ENCODE measurements at regions not wholly inside any gene's neighbourhood (a gene's known extent, or its start where the extent isn't known, plus 50 kb on each side); places are given as distances from the start of the nearest gene placed in this dataset.

GRCh38 chr3:135452881-135453280 is 512.6 kb upstream of the PPP2R3A start:
- no peaks in the 10 kb centered on the region for H3K4me1 Mint-ChIP-seq (ENCODE audit: low read depth)
- no peaks in the 10 kb centered on the region for H3K9me3 Mint-ChIP-seq (ENCODE audit: insufficient read depth)
- no peak overlapping the region for H3K4me3 Mint-ChIP-seq
- ChIA-PET POLR2A (no interaction called here), CTCF (no interaction called here)
- DNase-seq (no peak), ATAC-seq (no peak)
- no peaks in the 10 kb centered on the region for H3K27me3 Mint-ChIP-seq (ENCODE audit: low read depth)
- no peak overlapping the region for H3K27ac Mint-ChIP-seq
- H3K36me3 Mint-ChIP-seq (ENCODE audit: low read depth), result no peaks in the 10 kb centered on the region

- H3K4me3 Mint-ChIP-seq, result no peak overlapping the region
- no peaks in the 10 kb centered on the region for H3K36me3 Mint-ChIP-seq (ENCODE audit: low read depth)
These were observed 512.2 kb upstream of the PPP2R3A start for GRCh38 chr3:135453326-135453725.

DNA sequence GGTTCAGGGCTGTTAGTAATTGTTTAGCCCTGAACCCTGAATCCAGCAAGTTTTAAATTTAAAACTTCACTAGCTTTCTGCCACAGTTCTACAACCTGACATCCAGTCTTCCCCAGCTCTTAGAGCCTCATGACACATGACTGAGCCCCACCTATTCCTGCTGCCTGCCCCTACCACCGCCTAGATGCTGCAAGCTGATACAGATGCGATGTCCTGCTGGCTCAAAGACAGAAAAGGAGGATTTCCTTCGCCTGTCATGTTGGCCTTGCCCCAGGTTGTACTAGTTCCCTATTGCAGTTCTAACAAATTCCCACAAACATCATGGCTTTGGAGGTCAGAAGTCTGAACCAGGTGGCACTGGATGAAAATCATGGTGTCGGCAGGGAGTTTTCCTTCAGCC is 510.6 kb upstream of the PPP2R3A start:
- DNase-seq, result no peak
- ChIA-PET POLR2A (no interaction called here), CTCF (no interaction called here)
- Mint-ChIP-seq H3K9me3 (ENCODE audit: insufficient read depth) (no peaks in the 10 kb centered on the region), H3K27ac (no peak overlapping the region), H3K4me1 (ENCODE audit: low read depth) (no peaks in the 10 kb centered on the region), H3K4me3 (no peak overlapping the region), H3K36me3 (ENCODE audit: low read depth) (no peaks in the 10 kb centered on the region), H3K27me3 (ENCODE audit: low read depth) (no peaks in the 10 kb centered on the region)
- ATAC-seq, result no peak

More at GRCh38 chr3:135453326-135453725, 512.2 kb upstream of the PPP2R3A start:
- H3K9me3 Mint-ChIP-seq (ENCODE audit: insufficient read depth), result no peaks in the 10 kb centered on the region
- H3K4me1 Mint-ChIP-seq (ENCODE audit: low read depth), result no peaks in the 10 kb centered on the region
- no peaks in the 10 kb centered on the region for H3K27me3 Mint-ChIP-seq (ENCODE audit: low read depth)
- DNase-seq (no peak), ATAC-seq (no peak)
- CTCF ChIA-PET, result no interaction called here
- POLR2A ChIA-PET, result no interaction called here
- H3K27ac Mint-ChIP-seq, result no peak overlapping the region

- ChIA-PET POLR2A (no interaction called here), CTCF (no interaction called here)
- ATAC-seq (no peak), DNase-seq (no peak)
- Mint-ChIP-seq H3K27me3 (ENCODE audit: low read depth) (no peaks in the 10 kb centered on the region), H3K27ac (no peak overlapping the region), H3K9me3 (ENCODE audit: insufficient read depth) (no peaks in the 10 kb centered on the region), H3K4me3 (no peak overlapping the region), H3K36me3 (ENCODE audit: low read depth) (no peaks in the 10 kb centered on the region), H3K4me1 (ENCODE audit: low read depth) (no peaks in the 10 kb centered on the region)
These were observed 509.3 kb upstream of the PPP2R3A start for GRCh38 chr3:135456108-135456790.

GRCh38 chr3:135458541-135459322 is 506.8 kb upstream of the PPP2R3A start:
- POLR2A ChIA-PET, result no interaction called here
- Mint-ChIP-seq H3K27ac (no peak overlapping the region), H3K4me3 (no peak overlapping the region), H3K36me3 (ENCODE audit: low read depth) (no peaks in the 10 kb centered on the region), H3K9me3 (ENCODE audit: insufficient read depth) (no peaks in the 10 kb centered on the region), H3K4me1 (ENCODE audit: low read depth) (no peaks in the 10 kb centered on the region), H3K27me3 (ENCODE audit: low read depth) (no peaks in the 10 kb centered on the region)
- ATAC-seq, result no peak
- no peak for DNase-seq
- CTCF ChIA-PET, result no interaction called here

- Mint-ChIP-seq H3K4me1 (ENCODE audit: low read depth) (no peaks in the 10 kb centered on the region), H3K36me3 (ENCODE audit: low read depth) (no peaks in the 10 kb centered on the region), H3K27me3 (ENCODE audit: low read depth) (no peaks in the 10 kb centered on the region), H3K9me3 (ENCODE audit: insufficient read depth) (no peaks in the 10 kb centered on the region), H3K27ac (no peak overlapping the region), H3K4me3 (no peak overlapping the region)
- CTCF ChIA-PET, result no interaction called here
- ATAC-seq (no peak), DNase-seq (no peak)
- POLR2A ChIA-PET, result no interaction called here
These were observed 505.3 kb upstream of the PPP2R3A start for GRCh38 chr3:135460273-135460672.

- H3K9me3 Mint-ChIP-seq (ENCODE audit: insufficient read depth), result no peaks in the 10 kb centered on the region
- ATAC-seq (no peak), DNase-seq (no peak)
- CTCF ChIA-PET, result no interaction called here
- H3K36me3 Mint-ChIP-seq (ENCODE audit: low read depth), result no peaks in the 10 kb centered on the region
- H3K4me3 Mint-ChIP-seq, result no peak overlapping the region
- H3K4me1 Mint-ChIP-seq (ENCODE audit: low read depth), result no peaks in the 10 kb centered on the region
- H3K27ac Mint-ChIP-seq, result no peak overlapping the region
- no peaks in the 10 kb centered on the region for H3K27me3 Mint-ChIP-seq (ENCODE audit: low read depth)
- POLR2A ChIA-PET, result no interaction called here
These were observed 493.6 kb upstream of the PPP2R3A start for GRCh38 chr3:135471911-135472310.

DNA sequence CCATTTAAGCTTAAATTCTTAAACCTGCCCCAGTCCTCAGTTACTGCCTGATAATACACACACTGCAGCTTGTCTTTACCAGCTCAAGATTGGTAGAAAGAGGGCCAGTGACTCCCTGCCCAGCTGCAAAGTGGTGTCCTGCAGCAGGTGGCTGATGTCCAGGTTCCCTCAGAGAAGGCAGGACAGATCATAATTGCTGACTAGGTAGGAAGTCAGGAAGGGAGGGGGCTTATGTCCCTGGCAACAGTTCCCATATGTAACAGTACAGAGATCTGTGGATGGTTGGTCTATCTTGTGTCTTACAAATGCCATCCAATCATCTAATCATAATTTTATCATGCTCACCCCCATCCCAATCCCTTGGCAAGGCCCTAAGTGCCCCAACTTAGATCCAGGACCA is 492.1 kb upstream of the PPP2R3A start:
- ATAC-seq (no peak), DNase-seq (no peak)
- H3K36me3 Mint-ChIP-seq (ENCODE audit: low read depth), result no peaks in the 10 kb centered on the region
- H3K4me1 Mint-ChIP-seq (ENCODE audit: low read depth), result no peaks in the 10 kb centered on the region
- no peak overlapping the region for H3K4me3 Mint-ChIP-seq
- H3K27me3 Mint-ChIP-seq (ENCODE audit: low read depth), result no peaks in the 10 kb centered on the region
- H3K9me3 Mint-ChIP-seq (ENCODE audit: insufficient read depth), result no peaks in the 10 kb centered on the region
- ChIA-PET POLR2A (no interaction called here), CTCF (no interaction called here)
- H3K27ac Mint-ChIP-seq, result no peak overlapping the region

GRCh38 chr3:135487261-135487660 is 478.3 kb upstream of the PPP2R3A start:
- H3K4me3 Mint-ChIP-seq, result no peak overlapping the region
- no peaks in the 10 kb centered on the region for H3K4me1 Mint-ChIP-seq (ENCODE audit: low read depth)
- ChIA-PET CTCF (no interaction called here), POLR2A (no interaction called here)
- DNase-seq (no peak), ATAC-seq (no peak)
- H3K27me3 Mint-ChIP-seq (ENCODE audit: low read depth), result no peaks in the 10 kb centered on the region
- no peak overlapping the region for H3K27ac Mint-ChIP-seq
- no peaks in the 10 kb centered on the region for H3K9me3 Mint-ChIP-seq (ENCODE audit: insufficient read depth)
- no peaks in the 10 kb centered on the region for H3K36me3 Mint-ChIP-seq (ENCODE audit: low read depth)

- ChIA-PET POLR2A (no interaction called here), CTCF (no interaction called here)
- Mint-ChIP-seq H3K27ac (no peak overlapping the region), H3K9me3 (ENCODE audit: insufficient read depth) (no peaks in the 10 kb centered on the region), H3K36me3 (ENCODE audit: low read depth) (no peaks in the 10 kb centered on the region), H3K27me3 (ENCODE audit: low read depth) (no peaks in the 10 kb centered on the region), H3K4me1 (ENCODE audit: low read depth) (no peaks in the 10 kb centered on the region), H3K4me3 (no peak overlapping the region)
- no peak for DNase-seq
- ATAC-seq, result no peak
These were observed 475.2 kb upstream of the PPP2R3A start for GRCh38 chr3:135490219-135490915.

- CTCF ChIA-PET, result no interaction called here
- Mint-ChIP-seq H3K36me3 (ENCODE audit: low read depth) (no peaks in the 10 kb centered on the region), H3K4me1 (ENCODE audit: low read depth) (no peaks in the 10 kb centered on the region), H3K9me3 (ENCODE audit: insufficient read depth) (no peaks in the 10 kb centered on the region), H3K4me3 (no peak overlapping the region), H3K27me3 (ENCODE audit: low read depth) (no peaks in the 10 kb centered on the region), H3K27ac (no peak overlapping the region)
- no peak for ATAC-seq
- POLR2A ChIA-PET, result no interaction called here
- DNase-seq, result no peak
These were observed 473.9 kb upstream of the PPP2R3A start for GRCh38 chr3:135491491-135492205.

- Mint-ChIP-seq H3K36me3 (ENCODE audit: low read depth) (no peaks in the 10 kb centered on the region), H3K9me3 (ENCODE audit: insufficient read depth) (no peaks in the 10 kb centered on the region), H3K4me3 (no peak overlapping the region), H3K4me1 (ENCODE audit: low read depth) (no peaks in the 10 kb centered on the region), H3K27ac (no peak overlapping the region), H3K27me3 (ENCODE audit: low read depth) (no peaks in the 10 kb centered on the region)
- ChIA-PET POLR2A (no interaction called here), CTCF (no interaction called here)
- no peak for ATAC-seq
- DNase-seq, result no peak
These were observed 469.6 kb upstream of the PPP2R3A start for GRCh38 chr3:135495891-135496290.
